Panc1 (cell line): ENCODE measurements at regions not wholly inside any gene's neighbourhood (a gene's known extent, or its start where the extent isn't known, plus 50 kb on each side); places are given as distances from the start of the nearest gene placed in this dataset.
"Not testable (repeated sequence)": the region's sequence is repeated elsewhere in the genome, so short reads cannot be mapped to it uniquely, and the experiment has no call there.

Source experiments
- ATAC-seq: fragments of 200-7000 bp; cut with Tn5 transposase; 2 replicates; pipeline ENCODE4 v1.9.1; 2020; ENCODE audit warnings: mild to moderate bottlenecking, moderate library complexity
- BruUV-seq: library from RNA; stranded (reverse); fragments of 400-500 nt; replicated peaks from 2 replicates; lab custom pipeline; 2021; lab: Mats Ljungman, UMichigan
- CTCF ChIA-PET: fragments of 300-600 bp; sonication (Branson Sonifier 250); formaldehyde crosslinking; loops from one replicate; lab custom pipeline; 2022; ENCODE audit warnings: antibody characterized with exemption; lab: Charles Lee
- POLR2A ChIA-PET: fragments of 300-600 bp; sonication (Branson Sonifier 250); formaldehyde crosslinking; loops from one replicate; lab custom pipeline; 2022; ENCODE audit warnings: antibody characterized with exemption; lab: Charles Lee
- DNase-seq: peaks from one replicate; pipeline ENCODE4 v3.0.0-alpha.2; 2010; ENCODE audit warnings: low read depth, low spot score
- H3K27ac ChIP-seq: 2 replicates; pipeline ENCODE4 v1.5.1; 2011; ENCODE audit warnings: mild to moderate bottlenecking, low read length, inconsistent platforms
- H3K27me3 ChIP-seq: fragments of 200-500 bp; sonication (Bioruptor generic); 2 replicates; pipeline ENCODE4 v1.6.0; 2014; ENCODE audit warnings: low read length, inconsistent platforms; ENCODE audit not compliant: control insufficient read depth, insufficient read depth
- H3K36me3 ChIP-seq: fragments of 200-500 bp; sonication (Bioruptor generic); 2 replicates; pipeline ENCODE4 v1.5.1; 2014; ENCODE audit warnings: inconsistent platforms, mild to moderate bottlenecking, low read length, moderate library complexity; ENCODE audit not compliant: control insufficient read depth, insufficient read depth
- H3K4me1 ChIP-seq: 2 replicates; pipeline ENCODE4 v1.5.1; 2011; ENCODE audit warnings: inconsistent platforms, mild to moderate bottlenecking, low read length, moderate library complexity; ENCODE audit not compliant: control insufficient read depth, insufficient read depth
- H3K4me3 ChIP-seq, 2 experiments: 2 replicates each; pipeline ENCODE4 v1.5.1; 2011 to 2012; ENCODE audit warnings: low read depth in 2 of 2, low read length in 2 of 2, mild to moderate bottlenecking in 2 of 2, inconsistent platforms in 1 of 2, moderate library complexity in 1 of 2
- H3K9me3 ChIP-seq: fragments of 200-500 bp; sonication (Bioruptor generic); 2 replicates; pipeline ENCODE4 v1.5.1; 2014; ENCODE audit warnings: low read depth, mild to moderate bottlenecking, inconsistent platforms, low read length, moderate library complexity; ENCODE audit not compliant: control insufficient read depth, insufficient read depth
- POLR2AphosphoS5 ChIP-seq: IDR thresholded peaks from 2 replicates; pipeline ENCODE4 v1.6.1; 2012; ENCODE audit warnings: mild to moderate bottlenecking, low read depth, low read length, moderate library complexity
- SIN3A ChIP-seq: IDR thresholded peaks from 2 replicates; pipeline ENCODE4 v1.6.1; 2012; ENCODE audit warnings: low read depth, mild to moderate bottlenecking, low read length, moderate library complexity, borderline replicate concordance; ENCODE audit not compliant: insufficient read depth
- TCF7L2 ChIP-seq: IDR thresholded peaks from 2 replicates; pipeline ENCODE4 v1.6.1; 2011; ENCODE audit warnings: mild to moderate bottlenecking, low read depth, low read length, inconsistent platforms
- in situ Hi-C: cut with HindIII; loops from 2 replicates; pipeline ENCODE4 v1.10.0; 2016; ENCODE audit warnings: low sequenced_read_pairs, low pct_unique_long_range_greater_than_20kb
- intact Hi-C: fragments of 100-400 bp; cut with micrococcal nuclease; formaldehyde crosslinking; loops from one replicate; pipeline ENCODE4 v1.10.0; 2022; ENCODE audit not compliant: unreplicated experiment
- TF ChIP-seq, protein P1 (sequence below): fragments of 450-650 bp; IDR thresholded peaks from 2 replicates; pipeline ENCODE4 v1.5.1; 2017; ENCODE audit warnings: mild to moderate bottlenecking
- TF ChIP-seq, protein P2 (sequence below), 2 experiments: IDR thresholded peaks; 2 replicates each; pipeline ENCODE4 v1.6.1; 2011 to 2012; ENCODE audit warnings: low read depth in 2 of 2, control low read depth in 1 of 2, low read length in 1 of 2, mild to moderate bottlenecking in 1 of 2, moderate library complexity in 1 of 2; ENCODE audit not compliant: insufficient read depth in 1 of 2

DNA sequence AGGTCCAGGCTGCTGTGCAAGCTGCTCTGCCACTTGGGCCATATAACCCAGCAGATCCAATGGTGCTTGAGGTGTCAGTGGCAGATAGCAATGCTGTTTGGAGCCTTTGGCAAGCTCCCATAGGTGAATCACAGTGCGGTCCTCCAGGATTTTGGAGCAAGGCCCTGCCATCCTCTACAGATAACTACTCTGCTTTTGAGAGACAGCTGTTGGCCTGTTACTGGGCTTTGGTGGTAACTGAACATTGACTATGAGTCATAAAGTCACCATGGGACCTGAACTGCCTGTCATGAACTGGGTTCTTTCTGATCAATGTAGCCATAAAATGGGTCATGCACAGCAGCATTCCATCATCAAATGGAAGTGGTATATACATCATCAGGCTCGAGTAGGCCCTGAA, 92.0 kb upstream of the IGLL5 start:
- H3K4me1 ChIP-seq, DNase-seq, H3K27me3 ChIP-seq, POLR2A ChIA-PET, BruUV-seq, H3K36me3 ChIP-seq, in situ Hi-C loops, CTCF ChIA-PET, ATAC-seq, H3K27ac ChIP-seq, H3K4me3 ChIP-seq, H3K9me3 ChIP-seq, intact Hi-C loops: not testable (repeated sequence)

DNA sequence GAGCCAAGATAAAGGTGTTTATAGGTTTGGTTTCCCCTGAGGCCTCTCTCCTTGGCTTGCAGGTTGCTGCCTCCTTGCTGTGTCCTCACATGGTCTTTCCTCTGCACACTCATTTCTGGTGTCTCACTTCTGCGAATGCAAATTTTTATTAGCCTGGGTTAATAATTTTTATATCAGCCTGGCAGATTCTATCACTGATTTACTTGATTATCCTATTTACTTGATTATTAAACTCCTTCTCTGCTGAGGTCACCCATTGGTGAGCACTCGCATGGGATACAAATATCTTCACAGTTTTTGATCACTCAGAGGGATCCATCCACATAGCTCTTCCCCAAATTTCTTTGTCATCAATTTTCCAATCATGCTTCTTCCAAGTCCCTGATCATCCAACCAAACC, 90.9 kb upstream of the IGLL5 start:
- Histone ChIP-seq H3K4me1 (no peaks in the 10 kb centered on the region), H3K4me3 (no peak overlapping the region), H3K9me3 (no peaks in the 10 kb centered on the region), H3K36me3 (no peaks in the 10 kb centered on the region), H3K27ac (no peak overlapping the region), H3K27me3 (no peaks in the 10 kb centered on the region; the same call in 1 of the 2 replicates)
- no peak for ATAC-seq
- CTCF ChIA-PET: no interaction called here
- no TSS peak for BruUV-seq
- TF ChIP-seq SIN3A: no peak
- TF ChIP-seq, protein P1, sequence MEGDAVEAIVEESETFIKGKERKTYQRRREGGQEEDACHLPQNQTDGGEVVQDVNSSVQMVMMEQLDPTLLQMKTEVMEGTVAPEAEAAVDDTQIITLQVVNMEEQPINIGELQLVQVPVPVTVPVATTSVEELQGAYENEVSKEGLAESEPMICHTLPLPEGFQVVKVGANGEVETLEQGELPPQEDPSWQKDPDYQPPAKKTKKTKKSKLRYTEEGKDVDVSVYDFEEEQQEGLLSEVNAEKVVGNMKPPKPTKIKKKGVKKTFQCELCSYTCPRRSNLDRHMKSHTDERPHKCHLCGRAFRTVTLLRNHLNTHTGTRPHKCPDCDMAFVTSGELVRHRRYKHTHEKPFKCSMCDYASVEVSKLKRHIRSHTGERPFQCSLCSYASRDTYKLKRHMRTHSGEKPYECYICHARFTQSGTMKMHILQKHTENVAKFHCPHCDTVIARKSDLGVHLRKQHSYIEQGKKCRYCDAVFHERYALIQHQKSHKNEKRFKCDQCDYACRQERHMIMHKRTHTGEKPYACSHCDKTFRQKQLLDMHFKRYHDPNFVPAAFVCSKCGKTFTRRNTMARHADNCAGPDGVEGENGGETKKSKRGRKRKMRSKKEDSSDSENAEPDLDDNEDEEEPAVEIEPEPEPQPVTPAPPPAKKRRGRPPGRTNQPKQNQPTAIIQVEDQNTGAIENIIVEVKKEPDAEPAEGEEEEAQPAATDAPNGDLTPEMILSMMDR: no peak
- no peak for TF ChIP-seq POLR2AphosphoS5
- no peak for TF ChIP-seq TCF7L2
- TF ChIP-seq, protein P2, sequence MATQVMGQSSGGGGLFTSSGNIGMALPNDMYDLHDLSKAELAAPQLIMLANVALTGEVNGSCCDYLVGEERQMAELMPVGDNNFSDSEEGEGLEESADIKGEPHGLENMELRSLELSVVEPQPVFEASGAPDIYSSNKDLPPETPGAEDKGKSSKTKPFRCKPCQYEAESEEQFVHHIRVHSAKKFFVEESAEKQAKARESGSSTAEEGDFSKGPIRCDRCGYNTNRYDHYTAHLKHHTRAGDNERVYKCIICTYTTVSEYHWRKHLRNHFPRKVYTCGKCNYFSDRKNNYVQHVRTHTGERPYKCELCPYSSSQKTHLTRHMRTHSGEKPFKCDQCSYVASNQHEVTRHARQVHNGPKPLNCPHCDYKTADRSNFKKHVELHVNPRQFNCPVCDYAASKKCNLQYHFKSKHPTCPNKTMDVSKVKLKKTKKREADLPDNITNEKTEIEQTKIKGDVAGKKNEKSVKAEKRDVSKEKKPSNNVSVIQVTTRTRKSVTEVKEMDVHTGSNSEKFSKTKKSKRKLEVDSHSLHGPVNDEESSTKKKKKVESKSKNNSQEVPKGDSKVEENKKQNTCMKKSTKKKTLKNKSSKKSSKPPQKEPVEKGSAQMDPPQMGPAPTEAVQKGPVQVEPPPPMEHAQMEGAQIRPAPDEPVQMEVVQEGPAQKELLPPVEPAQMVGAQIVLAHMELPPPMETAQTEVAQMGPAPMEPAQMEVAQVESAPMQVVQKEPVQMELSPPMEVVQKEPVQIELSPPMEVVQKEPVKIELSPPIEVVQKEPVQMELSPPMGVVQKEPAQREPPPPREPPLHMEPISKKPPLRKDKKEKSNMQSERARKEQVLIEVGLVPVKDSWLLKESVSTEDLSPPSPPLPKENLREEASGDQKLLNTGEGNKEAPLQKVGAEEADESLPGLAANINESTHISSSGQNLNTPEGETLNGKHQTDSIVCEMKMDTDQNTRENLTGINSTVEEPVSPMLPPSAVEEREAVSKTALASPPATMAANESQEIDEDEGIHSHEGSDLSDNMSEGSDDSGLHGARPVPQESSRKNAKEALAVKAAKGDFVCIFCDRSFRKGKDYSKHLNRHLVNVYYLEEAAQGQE (IDR thresholded peaks at IDR 0.05; ENCODE audit: insufficient read depth in 1 of 2, low read depth in 2 of 2, low read length in 1 of 2): no peak
- in situ Hi-C loops (no loop called here), intact Hi-C loops (no loop called here)
- no peak for DNase-seq
- POLR2A ChIA-PET: no interaction called here

DNA sequence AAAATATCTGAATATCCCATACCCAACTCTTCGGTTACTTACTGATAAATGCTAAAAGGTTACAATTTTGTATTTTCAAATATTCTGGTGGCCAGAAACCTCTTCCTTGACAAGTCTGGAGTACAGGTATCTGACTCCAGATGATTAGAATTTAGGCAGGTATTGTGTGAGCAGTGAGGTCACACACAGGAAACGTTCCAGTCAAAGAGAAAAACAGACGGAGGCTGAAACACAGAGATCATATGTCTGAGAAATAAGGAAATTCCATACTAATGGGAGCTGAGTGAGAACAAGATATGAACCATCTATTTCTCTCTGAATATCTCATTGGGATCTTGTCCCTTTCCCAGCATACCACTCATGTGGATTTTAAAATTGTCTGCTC, 89.4 kb upstream of the IGLL5 start:
- H3K27ac ChIP-seq: no peak overlapping the region
- H3K4me1 ChIP-seq: no peaks in the 10 kb centered on the region
- DNase-seq: no peak
- no TSS peak for BruUV-seq
- ATAC-seq: no peak
- H3K4me3 ChIP-seq: no peak overlapping the region
- in situ Hi-C loops (no loop called here), intact Hi-C loops (no loop called here)
- H3K36me3 ChIP-seq: no peaks in the 10 kb centered on the region
- H3K9me3 ChIP-seq: no peaks in the 10 kb centered on the region
- TF ChIP-seq POLR2AphosphoS5: no peak
- TF ChIP-seq, protein P1: no peak
- no peak for TF ChIP-seq TCF7L2
- TF ChIP-seq, protein P2 (IDR thresholded peaks at IDR 0.05; ENCODE audit: insufficient read depth in 1 of 2, low read depth in 2 of 2, low read length in 1 of 2): no peak
- no peak for TF ChIP-seq SIN3A
- ChIA-PET POLR2A (no interaction called here), CTCF (no interaction called here)
- H3K27me3 ChIP-seq: no peaks in the 10 kb centered on the region
